ENCODE measurements at regions not wholly inside any gene's neighbourhood (a gene's known extent, or its start where the extent isn't known, plus 50 kb on each side); places are given as distances from the start of the nearest gene placed in this dataset.

- TF ChIP-seq CTCF (IDR thresholded peaks at IDR 0.05; ENCODE audit: low read depth, low read length, missing input control): no peak
- TF ChIP-seq YY1 (IDR thresholded peaks at IDR 0.05): no peak
- no peak for TF ChIP-seq TAF1 (conservative IDR thresholded peaks at IDR 0.05)
- TF ChIP-seq NR2F2 (IDR thresholded peaks at IDR 0.05): no peak
- TF ChIP-seq HNF4A (conservative IDR thresholded peaks at IDR 0.05): no peak
- no peak for TF ChIP-seq ATF3 (IDR thresholded peaks at IDR 0.05)
- TF ChIP-seq RAD21 (IDR thresholded peaks at IDR 0.05): no peak
- TF ChIP-seq ZBTB33 (IDR thresholded peaks at IDR 0.05): no peak
- TF ChIP-seq GABPA (IDR thresholded peaks at IDR 0.05 in 1 of 2, conservative IDR thresholded peaks at IDR 0.05 in 1 of 2): no peak
Observed at GRCh38 chr12:34249271-34249670, 227.0 kb downstream of the ALG10 start.
